ENCODE measurements at regions not wholly inside any gene's neighbourhood (a gene's known extent, or its start where the extent isn't known, plus 50 kb on each side); places are given as distances from the start of the nearest gene placed in this dataset.

DNA sequence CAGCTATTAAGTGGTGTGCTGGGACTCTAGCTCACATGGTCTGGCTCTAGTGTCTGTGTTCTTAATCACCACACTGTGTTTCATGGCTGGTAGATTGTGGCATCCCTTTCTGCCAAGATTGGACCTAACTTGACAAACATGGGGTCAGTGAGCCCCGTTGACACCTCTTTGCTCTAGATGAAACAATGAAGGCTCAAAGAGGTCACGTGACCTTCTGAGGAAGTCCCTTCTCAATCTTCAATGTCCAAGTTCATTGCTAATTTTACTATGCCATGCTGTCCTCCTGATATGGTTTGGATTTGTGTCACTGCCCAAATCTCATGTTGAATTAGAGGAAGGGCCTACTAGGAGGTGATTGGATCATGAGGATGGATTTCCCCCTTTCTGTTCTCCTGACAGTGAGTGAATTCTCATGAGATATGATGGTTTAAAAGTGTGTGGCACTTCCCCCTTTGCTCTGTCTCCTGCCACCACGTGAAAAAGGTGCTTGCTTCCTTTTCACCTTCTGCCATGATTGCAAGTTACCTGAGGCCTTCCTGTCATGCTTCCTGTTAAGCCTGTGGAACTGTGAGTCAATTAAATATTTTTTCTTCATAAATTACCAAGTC, 177.8 kb upstream of the MYLIP start:
- TF ChIP-seq FOXM1 (IDR thresholded peaks at IDR 0.05; ENCODE audit: borderline replicate concordance), result no peak
- TF ChIP-seq BHLHE40 (IDR thresholded peaks at IDR 0.05; ENCODE audit: borderline replicate concordance), result no peak
- no peak for TF ChIP-seq FOXA1 (IDR thresholded peaks at IDR 0.05)
- TF ChIP-seq SP1 (IDR thresholded peaks at IDR 0.05), result no peak
- TF ChIP-seq SUZ12 (IDR thresholded peaks at IDR 0.05), result no peak
- no peak for TF ChIP-seq HDGF (IDR thresholded peaks at IDR 0.05; ENCODE audit: borderline replicate concordance)
- no peak for TF ChIP-seq ARNT (IDR thresholded peaks at IDR 0.05)
- no peak for TF ChIP-seq L3MBTL2 (conservative IDR thresholded peaks at IDR 0.05)

Measured in HEK293T (cell line).